ENCODE measurements at regions not wholly inside any gene's neighbourhood (a gene's known extent, or its start where the extent isn't known, plus 50 kb on each side); places are given as distances from the start of the nearest gene placed in this dataset.
"Not testable (repeated sequence)": the region's sequence is repeated elsewhere in the genome, so short reads cannot be mapped to it uniquely, and the experiment has no call there.

- no peak for DNase-seq
Observed at GRCh38 chr17:33986088-33986487, 269.0 kb upstream of the CCL2 start.

GRCh38 chr17:33986566-33986965, 268.5 kb upstream of the CCL2 start:
- DNase-seq: no peak

GRCh38 chr17:33987162-33987561, 267.9 kb upstream of the CCL2 start:
- no peak for DNase-seq

- DNase-seq: no peak
Observed at GRCh38 chr17:33989361-33990148, 265.5 kb upstream of the CCL2 start.

GRCh38 chr17:33990943-33991706, 264.0 kb upstream of the CCL2 start:
- DNase-seq: no peak

- DNase-seq: no peak
Observed at GRCh38 chr17:33992113-33992512, 263.0 kb upstream of the CCL2 start.

- no peak for DNase-seq
Observed at GRCh38 chr17:34000639-34001038, 254.4 kb upstream of the CCL2 start.

GRCh38 chr17:34001246-34001645, 253.8 kb upstream of the CCL2 start:
- no peak for DNase-seq

GRCh38 chr17:34006126-34006525, 249.0 kb upstream of the CCL2 start:
- no peak for DNase-seq

GRCh38 chr17:34008125-34008524, 247.0 kb upstream of the CCL2 start:
- DNase-seq: no peak

- DNase-seq: no peak
Observed at GRCh38 chr17:34009912-34010311, 245.2 kb upstream of the CCL2 start.

- no peak for DNase-seq
Observed at GRCh38 chr17:34010534-34010933, 244.6 kb upstream of the CCL2 start.

GRCh38 chr17:34011599-34011998, 243.5 kb upstream of the CCL2 start:
- DNase-seq: no peak

- DNase-seq: no peak
Observed at GRCh38 chr17:34012709-34013375, 242.2 kb upstream of the CCL2 start.

GRCh38 chr17:34015253-34015652, 239.8 kb upstream of the CCL2 start:
- no peak for DNase-seq

- DNase-seq: no peak
Observed at GRCh38 chr17:34024386-34024785, 230.7 kb upstream of the CCL2 start.

- no peak for DNase-seq
Observed at GRCh38 chr17:34024806-34025551, 230.1 kb upstream of the CCL2 start.

- not testable (repeated sequence) for DNase-seq
Observed at GRCh38 chr17:34030601-34031000, 224.5 kb upstream of the CCL2 start.

GRCh38 chr17:34032305-34032704, 222.8 kb upstream of the CCL2 start:
- not testable (repeated sequence) for DNase-seq

- not testable (repeated sequence) for DNase-seq
Observed at GRCh38 chr17:34038786-34039185, 216.3 kb upstream of the CCL2 start.

GRCh38 chr17:34039213-34039612, 215.9 kb upstream of the CCL2 start:
- DNase-seq: not testable (repeated sequence)

GRCh38 chr17:34039759-34040555, 215.1 kb upstream of the CCL2 start:
- peak in 3 of 6 experiments; percentile 19 to 24 (median 23) for DNase-seq

All from stimulated activated naive CD4-positive, alpha-beta T cell (primary cell).